Kidney glomerular epithelial cell (primary cell): ENCODE measurements at regions not wholly inside any gene's neighbourhood (a gene's known extent, or its start where the extent isn't known, plus 50 kb on each side); places are given as distances from the start of the nearest gene placed in this dataset.
"Not testable (repeated sequence)": the region's sequence is repeated elsewhere in the genome, so short reads cannot be mapped to it uniquely, and the experiment has no call there.

Experiments
- DNase-seq: peaks from one replicate; lab custom pipeline; 2025; lab: John Stamatoyannopoulos, UW

- DNase-seq: no peak
Observed at GRCh38 chr9:745761-746380, 95.6 kb upstream of the DMRT1 start.

- DNase-seq: no peak
Observed at GRCh38 chr9:746661-747434, 94.6 kb upstream of the DMRT1 start.

GRCh38 chr9:747567-747966 lies 93.9 kb upstream of the DMRT1 start:
- DNase-seq: no peak

GRCh38 chr9:748861-749497 lies 92.5 kb upstream of the DMRT1 start:
- no peak for DNase-seq

- DNase-seq: no peak
Observed at GRCh38 chr9:749716-750115, 91.8 kb upstream of the DMRT1 start.

GRCh38 chr9:750249-750967 lies 91.1 kb upstream of the DMRT1 start:
- DNase-seq: no peak

GRCh38 chr9:751137-752051 lies 90.1 kb upstream of the DMRT1 start:
- peak; percentile 38 for DNase-seq

- DNase-seq: peak; percentile 51
Observed at GRCh38 chr9:752201-752600, 89.3 kb upstream of the DMRT1 start.

GRCh38 chr9:752681-753200 lies 88.8 kb upstream of the DMRT1 start:
- DNase-seq: no peak

GRCh38 chr9:753734-754133 lies 87.8 kb upstream of the DMRT1 start:
- DNase-seq: not testable (repeated sequence)

- DNase-seq: no peak
Observed at GRCh38 chr9:754150-754931, 87.2 kb upstream of the DMRT1 start.

GRCh38 chr9:755454-756381 lies 85.8 kb upstream of the DMRT1 start:
- no peak for DNase-seq

GRCh38 chr9:757246-757881 lies 84.1 kb upstream of the DMRT1 start:
- DNase-seq: peak; percentile 31

- no peak for DNase-seq
Observed at GRCh38 chr9:758146-758545, 83.4 kb upstream of the DMRT1 start.

- DNase-seq: no peak
Observed at GRCh38 chr9:759541-759940, 82.0 kb upstream of the DMRT1 start.

- DNase-seq: no peak
Observed at GRCh38 chr9:759983-760736, 81.3 kb upstream of the DMRT1 start.

GRCh38 chr9:761176-761792 lies 80.2 kb upstream of the DMRT1 start:
- peak; percentile 6 for DNase-seq
